ENCODE measurements at regions not wholly inside any gene's neighbourhood (a gene's known extent, or its start where the extent isn't known, plus 50 kb on each side); places are given as distances from the start of the nearest gene placed in this dataset.

GRCh38 chr15:39074341-39074985 is 506.4 kb upstream of the THBS1 start:
- no peak for TF ChIP-seq EZH2 (IDR thresholded peaks at IDR 0.05; ENCODE audit: insufficient read depth, poor library complexity, severe bottlenecking)
- no peak for TF ChIP-seq EZH2phosphoT487 (IDR thresholded peaks at IDR 0.05; ENCODE audit: insufficient read depth, low read depth)
